Activated CD4-positive, alpha-beta T cell treated with anti-CD3 and anti-CD28 coated beads, Interleukin-2, Interleukin-4, amounts not matched to agents 100 ng/mL and 50 ng/mL, durations not matched to agents 16 hours and 8 hours (primary cell): ENCODE measurements at regions not wholly inside any gene's neighbourhood (a gene's known extent, or its start where the extent isn't known, plus 50 kb on each side); places are given as distances from the start of the nearest gene placed in this dataset.
"Not testable (repeated sequence)": the region's sequence is repeated elsewhere in the genome, so short reads cannot be mapped to it uniquely, and the experiment has no call there.

Source experiments
- DNase-seq: peaks from one replicate; pipeline ENCODE4 v3.0.0-alpha.2; 2020; ENCODE audit warnings: low spot score

DNA sequence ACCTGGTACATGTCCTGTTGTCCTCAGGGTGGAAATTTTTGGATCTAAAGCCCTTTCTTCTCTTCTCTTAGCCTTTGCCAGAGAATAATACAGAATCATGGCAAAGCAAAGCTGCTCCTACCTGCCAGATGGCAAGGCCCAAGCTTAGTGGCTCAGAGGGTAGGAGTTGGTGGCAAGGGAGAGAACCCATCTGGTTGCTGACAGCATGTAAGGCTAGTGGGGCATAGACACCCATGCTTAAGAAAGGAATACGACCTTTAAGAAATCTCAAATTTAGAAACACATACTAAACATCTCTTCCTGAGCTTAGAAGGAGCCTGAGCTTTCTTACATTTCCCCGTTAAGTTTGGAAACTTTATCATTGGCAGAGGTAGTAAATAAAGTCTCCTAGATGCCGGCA, 395.0 kb upstream of the SOX9 start:
- DNase-seq: no peak

DNA sequence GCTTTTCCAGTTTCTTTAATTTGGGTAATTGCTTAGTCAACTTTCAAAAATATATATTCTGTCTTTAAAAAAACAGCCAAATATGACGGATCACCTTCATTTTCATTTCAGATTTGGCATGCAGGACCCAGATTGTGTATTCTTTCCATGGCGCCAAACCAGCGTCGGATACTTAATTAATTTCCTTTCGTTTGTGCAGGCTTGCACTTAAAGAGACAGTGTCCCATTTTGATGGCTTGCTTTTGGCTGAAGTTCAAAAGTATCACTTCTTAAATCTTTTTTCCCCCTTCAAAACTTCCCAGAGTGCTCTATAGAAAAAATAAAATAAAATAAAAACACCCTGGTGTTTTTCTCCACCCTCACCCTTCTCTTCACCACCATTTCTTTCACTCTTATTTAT, 394.5 kb upstream of the SOX9 start:
- DNase-seq: no peak

DNA sequence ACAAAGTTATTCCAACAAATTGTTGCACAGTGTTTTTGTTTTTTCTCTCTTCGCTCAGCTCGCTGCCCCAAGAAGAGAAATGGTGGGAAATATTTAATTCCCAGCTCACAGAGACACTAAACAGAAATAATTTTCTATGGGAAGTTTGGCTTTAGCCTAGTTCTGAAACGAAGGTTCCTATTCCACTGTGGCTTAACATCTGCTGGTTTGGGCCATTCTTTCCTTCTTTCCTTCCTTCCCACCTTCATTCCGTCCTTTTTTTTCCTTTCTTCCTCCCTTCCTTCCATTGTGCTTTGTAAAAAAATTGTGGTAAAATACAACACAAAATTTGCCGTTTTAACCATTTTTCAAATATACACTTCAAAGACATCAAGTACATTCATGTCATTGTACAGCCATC, 393.5 kb upstream of the SOX9 start:
- no peak for DNase-seq

DNA sequence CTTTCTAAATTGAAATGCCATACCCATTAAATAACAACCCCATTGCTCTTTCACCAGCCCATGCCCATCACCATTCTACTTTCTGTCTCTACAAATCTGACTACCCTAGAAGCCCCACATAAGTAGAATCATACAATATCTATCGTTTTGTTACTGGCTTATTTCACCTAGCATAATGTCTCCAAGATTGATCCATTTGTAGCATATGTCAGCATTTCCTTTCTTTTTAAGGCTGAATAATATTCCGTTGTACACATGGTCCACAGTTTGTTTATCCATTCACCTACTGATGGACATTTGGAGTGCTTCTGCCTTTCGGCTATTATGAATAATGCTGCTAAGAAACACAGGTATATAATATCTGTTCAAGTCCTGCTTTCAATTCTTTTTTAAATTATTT, 393.1 kb upstream of the SOX9 start:
- DNase-seq: no peak

DNA sequence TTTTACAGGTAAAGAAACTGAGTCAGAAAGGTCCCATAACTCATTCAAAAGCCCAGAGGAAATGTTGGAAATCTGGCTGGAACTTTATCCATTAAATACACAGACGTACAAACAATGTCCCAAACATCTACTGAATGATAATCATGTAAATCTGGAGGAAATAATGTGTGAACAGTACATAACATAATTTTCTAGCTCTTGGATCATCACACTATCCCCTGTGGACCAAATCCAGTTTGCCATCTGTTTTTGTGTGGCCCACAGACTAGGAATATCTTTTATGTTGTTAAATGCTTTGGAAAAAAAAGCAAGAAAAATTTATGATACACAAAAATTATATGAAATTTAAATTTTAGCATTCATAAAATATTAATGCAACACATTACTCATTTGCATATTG, 389.9 kb upstream of the SOX9 start:
- DNase-seq: no peak

DNA sequence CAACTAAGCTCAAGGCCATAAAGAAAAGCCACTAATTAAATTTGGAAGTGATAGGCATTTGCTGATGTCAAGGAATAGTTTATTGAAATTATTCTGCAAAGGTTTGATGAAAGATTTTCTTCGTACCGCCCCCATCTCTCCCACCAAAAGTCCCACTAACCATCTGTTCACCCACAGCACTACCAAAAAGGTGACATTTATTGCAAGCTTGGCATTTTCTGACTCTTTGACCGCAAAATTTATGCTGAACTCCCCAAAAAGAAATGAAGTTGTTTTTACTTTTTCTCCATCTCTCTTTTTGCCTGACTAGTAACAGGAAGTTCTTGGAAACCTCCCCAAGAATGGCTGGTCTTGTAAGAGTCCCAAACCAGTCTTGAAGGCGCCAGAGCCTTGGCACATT, 384.9 kb upstream of the SOX9 start:
- no peak for DNase-seq

DNA sequence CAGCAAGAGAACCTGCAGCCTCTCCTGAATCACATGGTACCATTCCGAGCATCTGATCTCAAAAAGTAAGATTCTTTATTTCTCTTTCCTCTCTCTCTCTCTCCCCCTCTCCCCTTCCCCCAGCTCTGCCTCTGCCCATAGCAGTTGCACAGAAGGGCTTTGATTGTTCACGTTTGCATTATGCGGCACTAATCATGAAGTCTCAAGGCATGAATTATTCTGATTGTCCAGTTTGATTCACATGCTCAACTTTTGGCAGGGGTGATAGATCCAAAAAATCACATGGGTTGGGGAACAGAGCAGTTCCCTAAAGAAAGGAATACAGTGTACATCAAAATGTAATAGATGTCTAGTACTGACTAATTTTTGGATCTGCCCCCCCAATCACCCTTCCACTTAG, 380.0 kb upstream of the SOX9 start:
- DNase-seq: no peak

DNA sequence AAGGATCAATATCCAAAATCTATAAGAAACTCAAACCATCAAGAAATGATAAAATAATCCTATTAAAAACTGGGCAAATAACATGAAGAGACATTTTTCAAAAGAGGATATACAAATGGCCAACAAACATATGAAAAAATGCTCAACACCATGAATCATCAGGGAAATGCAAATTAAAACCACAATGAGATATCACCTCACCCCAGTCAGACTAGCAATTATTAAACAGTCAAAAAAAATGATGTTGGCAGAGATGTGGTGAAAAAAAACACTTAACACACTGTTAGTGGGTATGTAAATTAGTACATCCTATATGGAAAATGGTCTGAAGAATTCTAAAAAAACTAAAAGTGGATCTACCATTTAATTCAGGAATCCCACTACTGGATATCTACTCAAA, 379.0 kb upstream of the SOX9 start:
- DNase-seq: no peak

DNA sequence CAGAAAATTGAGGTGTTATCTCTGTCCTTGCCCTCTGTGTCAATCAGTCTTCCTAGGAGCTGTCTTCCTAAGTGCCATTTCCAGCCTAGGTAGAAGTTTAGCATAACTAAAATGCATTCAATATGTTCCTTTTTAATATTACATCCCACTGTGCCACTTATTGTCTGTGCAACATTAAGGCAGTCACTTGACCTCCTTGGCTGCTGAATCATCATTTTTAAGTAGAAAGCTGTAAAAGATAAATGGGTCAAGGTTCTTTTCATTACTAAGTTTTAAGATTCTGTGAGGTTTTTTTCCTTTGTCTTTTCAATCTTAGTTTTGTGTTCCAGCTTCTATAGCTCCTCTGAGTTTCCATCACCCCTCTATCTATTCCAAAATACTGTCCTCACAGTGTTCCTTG, 371.9 kb upstream of the SOX9 start:
- DNase-seq: no peak

DNA sequence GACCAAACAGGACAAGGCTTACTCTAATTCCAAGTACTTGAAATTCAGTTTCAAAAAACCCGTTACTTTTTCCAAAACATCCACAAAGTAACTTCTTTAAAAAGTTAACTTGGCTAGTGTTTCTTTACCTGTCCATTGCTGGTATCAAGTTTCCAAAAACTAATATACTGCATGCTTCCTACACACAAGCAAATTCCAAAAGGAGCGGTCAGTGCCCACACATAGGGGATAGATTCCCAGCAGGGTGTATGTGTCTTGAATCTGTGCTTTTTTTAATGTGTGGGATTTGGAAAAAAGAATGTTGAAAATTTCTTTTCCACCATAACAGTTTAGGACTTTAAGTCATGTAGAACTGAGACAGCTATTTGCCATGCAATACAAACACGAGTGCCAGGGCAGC, 367.8 kb upstream of the SOX9 start:
- DNase-seq: no peak

DNA sequence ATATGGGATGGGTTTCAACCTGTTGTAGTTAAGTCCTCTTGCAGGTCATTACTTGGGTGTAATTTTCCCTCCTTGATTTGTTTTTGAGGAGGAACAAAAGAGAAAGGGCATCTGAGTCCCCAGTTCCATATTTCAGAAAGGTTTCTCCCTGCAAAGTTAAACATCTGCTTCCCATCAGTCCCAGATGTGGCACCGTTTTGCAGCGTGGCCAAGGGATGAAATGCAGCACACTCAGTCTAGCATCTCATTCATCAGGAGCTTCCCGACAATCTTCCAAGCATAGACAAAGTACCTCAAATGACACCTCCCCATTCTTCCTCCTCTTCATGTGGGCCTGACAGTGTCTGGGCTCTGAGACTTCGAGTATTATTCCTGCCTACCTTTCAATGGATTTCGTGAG, 363.7 kb upstream of the SOX9 start:
- no peak for DNase-seq

DNA sequence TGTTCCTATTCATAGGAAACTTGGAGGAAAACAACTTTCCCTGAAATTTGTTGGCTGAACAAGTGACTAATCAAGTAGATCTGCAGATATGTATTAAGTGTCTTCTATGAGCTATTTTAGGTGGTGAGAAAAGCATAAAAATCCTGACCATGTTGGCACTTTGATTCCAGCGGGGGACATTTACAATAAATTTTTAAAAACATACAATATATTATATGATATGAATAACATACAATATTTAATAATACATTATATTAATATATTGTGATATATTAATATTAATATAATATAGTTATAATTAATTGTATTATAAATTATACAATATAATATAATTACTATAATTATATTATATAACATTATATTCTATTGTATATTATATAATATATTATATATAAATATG, 362.9 kb upstream of the SOX9 start:
- no peak for DNase-seq

DNA sequence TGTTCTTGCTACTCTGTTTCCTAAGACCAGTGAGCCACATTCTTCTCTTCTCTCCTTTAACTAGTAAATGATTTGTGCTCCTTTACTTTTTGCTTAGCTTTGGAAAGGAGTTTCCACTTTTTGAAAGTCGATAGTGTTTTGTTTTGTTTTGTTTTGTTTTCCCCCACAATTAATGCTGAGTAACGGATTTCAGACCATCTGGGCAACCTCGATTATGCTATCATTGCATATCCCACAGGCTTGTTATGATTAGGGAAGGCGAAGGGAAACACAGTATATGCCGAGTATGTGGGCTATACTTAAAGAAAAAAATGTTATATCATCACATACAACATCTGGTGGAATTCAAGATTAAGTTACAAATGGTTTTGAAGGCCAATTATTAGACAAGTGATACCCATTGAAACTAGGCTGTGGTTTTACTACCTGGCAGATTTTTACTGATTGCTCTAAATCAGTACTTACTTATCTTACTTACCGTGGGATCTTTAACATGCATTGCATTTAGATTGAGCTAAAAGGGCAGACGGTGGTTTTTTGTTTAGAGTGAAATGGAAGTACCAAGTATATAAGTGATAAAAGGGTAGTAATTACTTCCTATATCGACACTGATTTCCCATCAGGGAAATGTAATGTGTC, 361.3 kb upstream of the SOX9 start:
- DNase-seq: no peak

DNA sequence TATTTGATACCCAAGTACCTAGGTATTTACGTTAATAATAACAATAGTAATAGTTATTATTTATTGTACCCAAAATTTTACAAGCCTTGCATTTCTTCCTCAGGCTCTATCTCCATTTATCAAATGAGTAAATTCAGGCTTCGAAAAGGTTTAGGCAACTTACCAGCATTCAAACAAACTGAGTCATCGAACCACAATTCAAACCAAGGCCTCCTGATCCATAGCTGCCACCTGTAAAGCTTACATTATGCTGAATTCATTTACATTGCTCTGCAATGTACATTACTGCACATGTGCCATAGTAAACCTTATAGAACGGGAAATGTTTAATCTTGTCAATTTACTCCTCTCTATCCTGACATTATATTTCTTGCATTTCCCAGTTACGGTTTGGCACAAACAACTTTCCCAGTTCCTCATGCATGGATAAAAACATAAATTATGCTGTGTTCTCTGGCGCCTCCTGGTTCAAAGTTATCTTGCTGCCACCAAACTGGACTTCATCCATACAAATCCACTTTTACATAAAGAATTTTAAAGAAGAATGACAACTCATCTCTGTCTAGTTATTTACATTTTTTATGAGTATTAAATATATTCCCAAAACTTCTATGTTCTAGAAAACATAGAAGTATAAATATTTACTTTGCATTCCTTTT, 360.6 kb upstream of the SOX9 start:
- DNase-seq: no peak

DNA sequence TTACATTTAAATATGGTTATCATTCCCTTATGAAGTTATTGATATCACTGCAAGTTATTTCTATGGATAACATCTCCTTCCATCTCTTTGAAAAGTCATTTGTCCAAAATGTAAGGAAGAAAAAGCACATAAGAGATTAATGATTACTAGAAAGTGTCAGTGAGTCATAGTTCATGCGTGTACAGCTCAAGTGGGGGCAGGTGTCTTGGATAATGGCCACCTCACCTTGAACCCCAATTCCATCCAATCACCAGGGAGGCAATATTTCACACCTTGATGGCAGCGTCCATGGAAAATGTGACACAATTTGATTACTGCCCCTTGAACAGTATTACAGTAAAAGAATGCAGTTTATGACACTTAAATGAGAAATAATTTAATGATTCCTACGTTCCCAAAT, 358.3 kb upstream of the SOX9 start:
- DNase-seq: no peak

DNA sequence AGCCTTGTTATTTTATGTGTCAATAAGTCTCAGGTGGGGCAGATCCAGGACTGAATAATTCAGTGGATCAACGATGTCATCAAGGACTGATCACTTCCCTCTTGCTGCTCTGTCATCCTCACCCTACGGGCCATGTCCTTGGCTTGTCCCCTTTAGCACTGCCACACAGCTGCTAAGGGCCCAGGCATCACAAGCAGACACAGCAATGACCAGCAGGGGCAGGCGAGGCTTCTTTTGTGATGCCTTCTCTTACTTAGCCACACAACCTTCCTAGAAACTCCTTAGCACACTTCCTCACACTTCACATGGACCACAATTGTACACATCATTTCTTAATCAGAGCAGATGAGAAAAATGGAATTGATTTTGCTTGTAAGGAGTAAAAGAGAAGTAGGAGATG, 356.3 kb upstream of the SOX9 start:
- DNase-seq: no peak

DNA sequence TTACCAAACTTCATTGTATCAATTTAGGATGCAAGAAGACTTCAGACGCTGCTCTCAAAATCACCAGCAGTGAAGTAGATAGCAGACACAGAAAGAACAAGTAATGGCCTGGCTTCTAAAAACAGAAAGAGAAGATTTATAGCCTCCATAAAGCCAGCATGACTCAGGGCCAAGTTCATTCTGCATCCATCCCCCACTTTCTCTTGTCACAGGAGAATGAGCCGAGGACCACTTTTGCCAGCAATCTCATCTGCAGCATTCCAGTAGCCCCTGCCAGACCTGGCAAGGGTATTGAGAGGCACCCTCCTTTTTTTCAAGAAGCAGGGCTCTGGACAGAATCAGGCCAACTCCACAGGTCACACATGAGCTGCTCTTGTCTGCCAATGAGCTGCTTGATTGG, 355.4 kb upstream of the SOX9 start:
- DNase-seq: no peak

DNA sequence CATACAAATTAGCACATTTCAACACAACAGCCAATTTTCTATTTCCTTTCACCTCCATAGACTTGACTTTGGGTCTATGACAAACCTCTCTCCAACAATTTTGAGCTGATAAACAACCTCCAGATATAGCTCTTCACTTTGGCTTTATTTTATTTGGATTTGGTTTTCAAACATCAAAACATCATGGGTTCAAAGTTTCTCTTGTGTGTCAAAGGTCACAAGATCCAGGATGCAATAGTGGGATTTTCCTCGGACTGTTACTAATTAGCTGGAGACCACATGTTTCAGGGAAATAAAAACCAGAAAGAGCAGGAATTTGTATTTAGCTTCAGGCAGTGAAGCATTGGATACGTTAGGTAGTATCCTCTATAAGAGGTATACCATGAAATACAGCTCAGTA, 351.0 kb upstream of the SOX9 start:
- DNase-seq: no peak

DNA sequence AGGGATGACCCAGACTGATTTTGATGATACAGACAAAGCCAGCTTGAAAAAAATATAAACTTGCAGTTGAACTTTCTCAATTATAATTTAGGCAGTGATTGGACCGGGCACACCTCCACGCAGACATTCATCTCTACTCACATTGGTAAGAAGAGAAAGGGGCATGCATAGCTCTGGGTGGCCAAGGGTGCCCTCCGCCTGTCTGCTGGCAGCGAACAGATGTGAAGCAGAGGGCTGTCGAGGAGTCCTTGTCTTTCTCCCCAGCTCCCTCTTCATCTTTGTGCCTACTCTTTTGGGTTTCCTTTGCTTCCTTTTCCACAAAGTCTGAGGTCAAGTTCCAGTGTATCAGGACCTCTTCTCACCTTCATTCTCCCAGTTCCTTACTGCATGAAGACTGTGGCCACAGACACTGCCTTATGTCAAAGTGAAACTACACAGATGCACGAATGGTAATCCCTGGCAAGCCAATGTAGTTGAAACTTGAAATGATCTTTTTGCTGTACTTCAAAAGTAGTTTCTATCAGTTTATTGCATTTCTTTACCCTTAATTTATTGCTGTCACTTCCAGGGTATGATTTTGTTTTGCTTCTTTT, 343.7 kb upstream of the SOX9 start:
- DNase-seq: no peak

DNA sequence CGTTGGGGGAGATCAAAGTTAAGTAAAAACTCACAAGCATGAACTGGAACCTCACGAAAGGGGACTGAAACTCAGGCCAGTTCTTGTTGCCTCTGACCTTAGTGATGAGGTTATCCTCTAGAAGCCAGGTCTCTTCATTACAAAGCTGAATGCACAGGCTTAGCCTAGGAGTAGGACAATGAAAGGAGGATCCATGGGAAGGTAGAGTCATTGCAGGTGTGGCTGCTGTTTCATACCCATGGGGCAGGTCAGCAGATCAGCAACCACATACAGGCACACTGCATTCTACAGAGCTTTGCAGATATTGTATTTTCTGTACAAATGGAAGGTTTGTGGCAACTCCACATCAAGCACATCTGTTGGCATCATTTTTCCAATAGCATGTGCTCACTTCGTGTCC, 341.3 kb upstream of the SOX9 start:
- DNase-seq: no peak

DNA sequence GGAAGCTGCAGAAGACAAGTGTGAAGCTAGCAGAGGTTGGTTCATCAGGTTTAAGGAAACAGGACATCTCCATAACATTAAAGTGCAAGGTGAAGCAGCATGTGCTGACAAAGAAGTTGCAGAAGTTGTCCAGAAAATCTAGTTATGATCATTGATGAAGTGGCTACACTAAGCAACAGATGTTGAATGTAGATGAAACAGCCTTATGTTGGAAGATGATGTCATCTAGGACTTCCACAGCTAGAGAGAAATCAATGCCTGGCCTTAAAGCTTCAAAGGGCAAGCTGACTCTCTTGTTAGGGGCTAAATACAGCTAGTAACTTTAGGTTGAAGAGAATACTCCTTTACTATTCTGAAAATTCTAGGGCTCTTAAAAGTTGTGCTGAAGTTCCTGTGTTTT, 340.2 kb upstream of the SOX9 start:
- no peak for DNase-seq

DNA sequence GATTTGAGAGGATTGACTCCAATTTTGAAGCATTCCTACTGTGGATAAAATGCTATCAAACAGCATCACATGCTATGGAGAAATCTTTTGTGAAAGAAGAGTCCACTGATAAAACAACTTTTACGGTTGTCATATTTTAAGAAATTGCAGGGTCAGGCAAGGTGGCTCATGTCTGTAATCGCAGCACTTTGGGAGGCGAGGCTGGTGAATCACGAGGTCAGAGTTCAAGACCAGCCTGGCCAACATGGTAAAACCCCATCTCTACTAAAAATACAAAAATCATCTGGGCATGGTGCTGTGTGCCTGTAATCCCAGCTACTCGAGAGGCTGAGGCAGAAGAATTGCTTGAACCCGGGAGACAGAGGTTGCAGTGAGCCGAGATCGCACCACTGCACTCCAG, 338.8 kb upstream of the SOX9 start:
- DNase-seq: not testable (repeated sequence)

DNA sequence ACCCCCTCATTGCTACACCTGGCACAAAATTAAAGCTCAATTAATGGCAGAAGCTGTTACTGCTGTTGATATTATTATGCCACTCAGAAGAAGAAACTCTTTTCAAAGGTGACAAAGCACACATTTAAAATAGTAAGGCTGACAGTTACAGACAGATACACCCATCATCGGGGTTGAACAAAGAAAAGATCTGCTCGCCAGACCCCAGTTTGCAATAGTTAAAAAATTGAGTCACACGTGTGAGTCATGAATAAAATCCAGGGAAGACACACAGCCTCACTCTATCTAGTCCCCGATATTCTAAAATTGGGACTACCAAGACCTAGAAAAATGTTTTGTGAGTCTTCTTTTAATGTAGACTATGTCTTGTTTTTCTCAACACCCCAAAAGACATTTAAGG, 330.0 kb upstream of the SOX9 start:
- no peak for DNase-seq

DNA sequence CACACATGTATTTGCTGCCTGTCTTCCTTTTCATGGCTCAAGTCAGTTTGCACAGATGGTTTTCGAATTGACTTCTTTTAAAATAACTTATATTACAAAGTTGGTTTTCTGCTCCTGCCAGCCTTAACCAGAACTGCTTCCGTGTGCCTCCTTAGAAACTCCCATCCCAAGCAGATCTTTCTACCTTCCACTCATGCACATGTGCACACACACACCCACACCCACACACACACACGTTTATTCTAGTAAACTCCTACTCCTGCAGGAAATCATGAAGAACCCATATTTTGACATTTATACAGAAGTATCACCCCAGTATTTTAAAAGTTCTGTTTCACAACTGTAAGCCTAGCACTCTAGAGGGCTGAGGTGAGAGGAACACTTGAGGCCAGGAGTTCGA, 329.5 kb upstream of the SOX9 start:
- DNase-seq: no peak
